ENCODE measurements at regions not wholly inside any gene's neighbourhood (a gene's known extent, or its start where the extent isn't known, plus 50 kb on each side); places are given as distances from the start of the nearest gene placed in this dataset.

DNA sequence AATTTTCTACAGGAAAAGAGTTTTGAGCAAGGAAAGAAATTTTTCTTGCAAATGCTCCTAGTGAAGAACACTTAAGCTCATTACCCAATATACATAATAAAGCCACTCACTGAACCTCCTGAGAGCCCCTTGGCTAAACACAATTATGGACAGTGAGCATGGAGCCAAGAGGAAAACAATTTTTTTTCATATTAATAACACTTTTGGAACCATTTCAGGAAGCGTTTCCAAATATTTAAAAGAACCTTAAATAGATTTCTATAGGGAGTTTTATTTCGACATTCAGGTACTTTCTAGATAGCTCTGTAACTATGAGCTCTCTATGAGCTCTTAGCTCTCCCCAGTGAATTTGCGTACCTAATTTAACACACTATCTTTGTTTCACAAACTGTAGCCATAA, 581.1 kb downstream of the ZNF385D start:
- TF ChIP-seq, protein P1, sequence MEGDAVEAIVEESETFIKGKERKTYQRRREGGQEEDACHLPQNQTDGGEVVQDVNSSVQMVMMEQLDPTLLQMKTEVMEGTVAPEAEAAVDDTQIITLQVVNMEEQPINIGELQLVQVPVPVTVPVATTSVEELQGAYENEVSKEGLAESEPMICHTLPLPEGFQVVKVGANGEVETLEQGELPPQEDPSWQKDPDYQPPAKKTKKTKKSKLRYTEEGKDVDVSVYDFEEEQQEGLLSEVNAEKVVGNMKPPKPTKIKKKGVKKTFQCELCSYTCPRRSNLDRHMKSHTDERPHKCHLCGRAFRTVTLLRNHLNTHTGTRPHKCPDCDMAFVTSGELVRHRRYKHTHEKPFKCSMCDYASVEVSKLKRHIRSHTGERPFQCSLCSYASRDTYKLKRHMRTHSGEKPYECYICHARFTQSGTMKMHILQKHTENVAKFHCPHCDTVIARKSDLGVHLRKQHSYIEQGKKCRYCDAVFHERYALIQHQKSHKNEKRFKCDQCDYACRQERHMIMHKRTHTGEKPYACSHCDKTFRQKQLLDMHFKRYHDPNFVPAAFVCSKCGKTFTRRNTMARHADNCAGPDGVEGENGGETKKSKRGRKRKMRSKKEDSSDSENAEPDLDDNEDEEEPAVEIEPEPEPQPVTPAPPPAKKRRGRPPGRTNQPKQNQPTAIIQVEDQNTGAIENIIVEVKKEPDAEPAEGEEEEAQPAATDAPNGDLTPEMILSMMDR (IDR thresholded peaks at IDR 0.05; ENCODE audit: extremely low read depth, missing control alignments) = no peak
- no peak for DNase-seq (ENCODE audit: low spot score)

DNA sequence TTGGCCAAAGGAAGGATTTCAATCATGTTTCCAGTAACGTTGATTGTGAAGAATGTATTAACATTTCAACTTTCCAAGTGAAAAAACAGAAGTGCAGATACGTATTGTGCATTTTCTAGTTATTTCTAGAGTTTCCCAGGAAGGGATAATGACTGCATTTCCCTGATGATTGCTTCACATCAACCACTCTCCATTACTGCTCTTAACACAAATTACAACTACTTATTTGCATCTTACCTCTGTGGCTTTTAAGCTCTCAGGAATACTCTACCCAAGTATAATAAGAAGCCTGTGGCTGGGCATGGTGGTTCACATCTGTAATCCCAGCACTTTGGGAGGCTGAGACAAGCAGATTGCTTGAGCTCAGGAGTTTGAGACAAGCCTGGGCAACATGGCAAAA, 582.5 kb downstream of the ZNF385D start:
- TF ChIP-seq, protein P1 (IDR thresholded peaks at IDR 0.05; ENCODE audit: extremely low read depth, missing control alignments) = no peak
- no peak for DNase-seq (ENCODE audit: low spot score)

DNA sequence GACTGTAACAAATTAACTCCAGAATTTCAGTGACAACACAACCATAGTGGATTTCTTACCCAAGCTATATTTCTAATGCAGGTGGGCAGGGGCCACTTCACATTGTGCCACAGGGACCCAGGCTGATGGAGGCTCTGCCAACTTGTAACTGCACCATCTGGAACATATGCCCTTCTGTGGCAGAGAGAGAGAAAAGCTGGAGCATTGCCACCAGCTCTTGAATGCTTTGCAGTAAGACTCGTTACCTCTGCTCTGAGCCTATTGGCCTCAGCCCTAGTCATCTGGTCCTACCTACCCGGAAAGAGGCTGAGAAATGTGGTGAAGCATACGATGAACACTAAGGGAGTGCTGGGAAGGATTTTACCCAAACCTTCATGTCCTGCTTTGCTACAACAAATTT, 587.1 kb downstream of the ZNF385D start:
- TF ChIP-seq, protein P1 (IDR thresholded peaks at IDR 0.05; ENCODE audit: extremely low read depth, missing control alignments) = no peak
- DNase-seq (ENCODE audit: low spot score) = no peak

DNA sequence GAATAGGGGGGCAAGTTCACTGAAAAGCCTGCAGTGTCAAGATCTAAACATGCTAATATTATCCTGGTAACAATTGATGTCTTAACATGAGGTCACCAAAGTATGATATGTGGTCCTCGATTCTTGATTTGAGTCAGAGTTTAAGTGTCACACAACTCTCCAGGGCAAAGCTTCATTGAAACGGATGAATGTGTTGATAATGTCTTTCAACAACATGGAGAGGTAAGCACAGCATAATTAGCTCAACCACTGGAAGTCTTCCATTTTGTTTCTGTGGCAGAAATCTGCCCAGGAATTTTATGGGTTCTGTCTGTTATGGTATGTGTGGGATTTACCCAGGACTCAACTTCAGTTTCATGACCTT, 591.5 kb downstream of the ZNF385D start:
- TF ChIP-seq, protein P1 (IDR thresholded peaks at IDR 0.05; ENCODE audit: extremely low read depth, missing control alignments) = no peak
- DNase-seq (ENCODE audit: low spot score) = no peak

DNA sequence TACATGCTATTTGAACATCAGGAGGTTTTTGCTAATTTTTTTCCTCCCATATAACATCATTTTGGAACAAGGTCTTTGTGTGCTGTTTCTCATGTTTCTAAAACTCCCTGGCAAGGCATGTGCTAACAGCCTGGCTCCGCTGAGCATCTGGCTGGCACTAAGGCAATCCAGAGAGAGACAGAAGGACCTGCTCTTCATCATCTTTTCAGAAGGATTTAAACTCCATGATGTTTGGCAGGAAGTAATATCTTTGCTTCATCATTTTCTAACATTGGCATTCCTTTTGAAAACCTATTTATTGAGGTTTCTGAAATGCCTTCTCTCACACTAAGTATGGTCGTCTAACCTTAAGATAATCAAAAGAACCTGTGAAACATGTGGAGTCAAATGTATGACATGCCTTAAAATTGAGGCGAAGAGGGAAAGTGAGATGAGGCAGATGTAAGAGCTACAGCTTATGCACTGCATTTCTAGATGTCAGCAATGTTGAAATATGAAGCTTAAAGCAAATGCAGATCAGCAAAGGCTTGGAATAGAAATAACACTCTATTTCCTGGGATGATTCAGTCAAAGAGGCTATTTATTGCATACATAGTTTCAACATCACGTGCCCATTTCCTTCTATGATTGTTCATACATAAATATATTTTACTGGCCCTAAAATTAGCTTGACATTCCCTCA, 592.0 kb downstream of the ZNF385D start:
- TF ChIP-seq, protein P1 (IDR thresholded peaks at IDR 0.05; ENCODE audit: extremely low read depth, missing control alignments) = no peak
- DNase-seq (ENCODE audit: low spot score) = no peak

DNA sequence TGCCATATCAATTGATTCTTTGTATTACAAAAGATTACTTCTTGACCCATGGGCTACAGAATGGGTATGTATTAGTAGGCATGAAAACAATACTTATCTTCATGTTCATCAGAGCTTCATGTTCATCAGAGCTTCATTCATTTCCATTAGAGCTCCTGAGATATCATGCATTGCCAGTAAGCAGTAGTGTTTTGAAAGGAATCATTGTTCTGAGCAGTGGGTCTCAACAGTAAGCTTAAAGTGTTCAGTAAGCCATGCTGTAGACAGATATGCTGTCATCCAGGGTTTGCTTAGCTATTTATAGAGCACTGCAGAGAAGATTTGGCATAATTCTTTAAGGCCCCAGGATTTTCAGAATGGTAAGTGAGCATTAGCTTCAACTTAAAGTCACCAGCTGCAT, 596.1 kb downstream of the ZNF385D start:
- TF ChIP-seq, protein P1 (IDR thresholded peaks at IDR 0.05; ENCODE audit: extremely low read depth, missing control alignments) = no peak
- no peak for DNase-seq (ENCODE audit: low spot score)

DNA sequence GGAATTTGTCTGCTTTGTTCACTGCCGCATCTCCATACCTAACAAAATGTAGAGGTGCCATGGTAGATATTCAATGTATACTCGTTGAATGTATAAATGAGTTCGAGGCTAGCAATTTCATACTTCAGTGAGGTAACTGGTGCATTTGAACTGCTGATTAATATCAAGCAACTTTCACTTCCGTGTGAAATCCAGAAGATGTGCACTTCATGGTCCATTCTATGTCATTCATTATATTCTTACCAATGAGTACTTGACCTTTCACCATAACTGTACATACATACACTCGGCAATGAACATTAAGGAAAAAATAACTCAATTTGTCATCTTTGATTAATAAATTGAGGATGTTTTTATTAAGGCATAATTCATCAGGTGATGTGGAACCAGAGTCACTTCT, 598.5 kb downstream of the ZNF385D start:
- TF ChIP-seq, protein P1 (IDR thresholded peaks at IDR 0.05; ENCODE audit: extremely low read depth, missing control alignments) = no peak
- DNase-seq (ENCODE audit: low spot score) = no peak

Measured in GM20000 (cell line).